ENCODE measurements at regions not wholly inside any gene's neighbourhood (a gene's known extent, or its start where the extent isn't known, plus 50 kb on each side); places are given as distances from the start of the nearest gene placed in this dataset.

DNA sequence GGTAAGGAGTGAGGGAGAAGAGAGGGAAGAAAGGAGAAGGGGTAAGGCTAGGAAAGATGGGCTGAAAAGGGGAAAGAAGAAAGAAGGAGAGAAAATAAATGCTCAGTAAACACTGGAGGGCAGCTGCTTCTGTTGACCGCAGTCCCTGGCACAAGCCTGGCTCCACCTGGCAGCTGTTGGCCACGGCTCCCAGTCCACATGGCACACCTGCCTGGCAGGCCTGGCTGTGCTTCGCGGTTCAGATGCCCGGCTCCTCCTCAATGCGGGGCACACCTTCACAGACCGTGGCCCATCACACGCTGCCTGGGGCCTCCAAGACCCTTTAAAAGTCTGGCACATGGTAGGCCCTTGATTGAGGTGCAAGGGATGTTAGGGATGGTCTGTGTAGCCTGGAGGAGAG lies 516.8 kb upstream of the PROK2 start:
- DNase-seq (ENCODE audit: extremely low spot score, insufficient read length, low read depth) (no peak), FAIRE-seq (no peak)

DNA sequence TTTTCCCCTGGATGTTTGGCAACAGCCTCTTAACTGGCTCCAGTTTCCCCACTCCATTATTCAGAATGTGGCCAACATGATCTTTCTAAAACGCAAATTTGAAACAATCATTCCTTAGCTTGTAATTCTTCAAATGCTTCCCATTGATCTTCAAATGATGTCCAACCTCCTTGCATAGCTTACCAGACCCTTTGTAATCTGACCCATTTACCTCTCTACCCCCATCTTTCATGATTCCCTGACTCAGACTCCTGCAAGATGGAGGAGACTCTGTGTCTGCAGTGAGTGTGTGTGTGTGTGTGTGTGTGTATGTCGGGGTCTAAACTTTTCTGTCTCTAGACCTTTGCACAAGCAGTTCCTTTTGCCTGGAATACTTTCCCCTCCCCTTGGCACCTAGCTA lies 515.7 kb upstream of the PROK2 start:
- DNase-seq (ENCODE audit: extremely low spot score, insufficient read length, low read depth) (no peak), FAIRE-seq (no peak)

DNA sequence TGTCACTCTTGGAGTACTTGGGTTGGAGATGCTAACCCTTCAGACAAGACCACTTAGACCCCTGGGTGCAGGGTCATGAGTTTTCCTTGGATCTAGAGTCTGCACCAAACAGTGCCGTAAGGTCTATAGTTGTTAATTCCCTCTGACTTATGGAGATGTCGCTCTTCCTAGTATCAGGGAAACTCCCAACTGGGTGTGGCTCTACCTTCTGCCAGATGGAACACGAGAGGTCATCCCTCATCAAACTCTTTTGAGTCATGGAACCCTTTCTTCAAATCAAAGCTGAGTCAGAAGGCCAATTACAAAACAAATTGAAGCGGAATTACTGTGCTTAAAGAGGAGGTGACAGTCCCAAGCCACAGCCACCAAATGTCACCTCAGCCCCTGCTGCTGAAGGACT lies 514.9 kb upstream of the PROK2 start:
- no peak for DNase-seq (ENCODE audit: extremely low spot score, insufficient read length, low read depth)
- FAIRE-seq: no peak

DNA sequence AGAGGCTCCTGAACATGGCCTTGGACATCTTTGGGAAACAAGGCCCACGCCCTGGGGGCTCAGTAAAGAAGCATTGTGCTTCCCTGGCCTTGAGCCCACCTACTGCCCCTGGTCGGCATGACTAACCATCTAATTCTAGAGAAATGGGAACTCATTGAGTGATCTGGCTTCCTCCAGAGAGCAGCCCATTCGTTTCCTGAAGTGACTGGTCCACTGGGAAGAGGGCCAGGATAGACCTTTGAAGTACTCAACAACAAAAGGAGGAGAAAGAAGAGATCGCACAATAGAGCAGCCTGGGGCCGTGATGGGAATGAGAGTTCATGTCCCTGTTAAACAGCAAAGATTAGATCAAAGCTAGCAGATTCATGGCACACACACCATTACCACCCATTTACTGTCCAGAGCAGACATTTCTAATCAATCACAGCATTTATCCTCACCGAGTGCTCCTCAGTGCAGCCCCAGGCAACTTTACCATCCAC lies 514.4 kb upstream of the PROK2 start:
- DNase-seq (ENCODE audit: extremely low spot score, insufficient read length, low read depth) (no peak), FAIRE-seq (no peak)

DNA sequence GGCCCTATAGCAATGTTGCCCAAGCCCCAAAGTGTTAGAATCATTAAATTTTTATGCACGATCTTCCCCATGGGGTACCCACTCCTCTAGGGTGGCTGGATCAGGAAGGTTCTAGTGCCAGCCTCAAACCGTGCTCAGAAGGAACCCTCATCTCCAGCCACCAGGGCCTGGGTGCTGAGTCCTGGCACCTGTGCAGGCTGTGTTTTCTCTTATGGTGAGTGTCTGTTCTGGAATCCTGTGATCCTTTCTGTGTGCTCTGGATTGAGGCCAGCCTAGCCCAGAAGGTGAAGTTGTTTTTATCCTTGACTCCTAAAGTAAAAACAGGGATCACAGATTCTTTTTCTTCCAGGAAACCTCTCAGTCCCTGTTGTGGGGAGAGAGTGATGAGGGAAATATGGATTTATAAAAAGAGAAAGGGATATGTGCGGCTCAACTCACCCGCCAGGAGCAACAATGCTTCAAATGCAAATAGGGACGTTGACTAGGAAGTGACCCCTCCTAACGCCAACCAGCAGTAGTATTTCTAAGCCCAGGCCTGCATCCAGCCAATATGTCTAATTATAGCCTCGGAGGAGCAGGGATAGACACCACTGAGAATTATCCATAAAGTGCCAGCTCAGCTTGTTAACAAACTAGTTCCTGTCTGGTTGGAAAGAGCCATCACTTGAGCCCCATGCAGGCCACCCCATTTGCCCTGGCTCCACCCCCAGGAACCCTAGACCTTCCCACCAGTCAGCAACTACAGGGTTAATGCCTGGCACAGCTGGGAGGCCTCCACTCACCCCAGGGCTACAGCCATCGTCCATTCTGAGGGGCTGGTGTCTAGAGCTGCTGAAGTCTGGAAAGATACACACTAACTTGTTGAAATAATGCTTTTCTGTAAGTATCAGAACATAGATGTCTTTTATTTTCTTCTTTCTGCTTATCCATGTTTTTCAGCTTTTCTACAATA lies 513.5 kb upstream of the PROK2 start:
- FAIRE-seq (no peak), DNase-seq (ENCODE audit: extremely low spot score, insufficient read length, low read depth) (no peak)

DNA sequence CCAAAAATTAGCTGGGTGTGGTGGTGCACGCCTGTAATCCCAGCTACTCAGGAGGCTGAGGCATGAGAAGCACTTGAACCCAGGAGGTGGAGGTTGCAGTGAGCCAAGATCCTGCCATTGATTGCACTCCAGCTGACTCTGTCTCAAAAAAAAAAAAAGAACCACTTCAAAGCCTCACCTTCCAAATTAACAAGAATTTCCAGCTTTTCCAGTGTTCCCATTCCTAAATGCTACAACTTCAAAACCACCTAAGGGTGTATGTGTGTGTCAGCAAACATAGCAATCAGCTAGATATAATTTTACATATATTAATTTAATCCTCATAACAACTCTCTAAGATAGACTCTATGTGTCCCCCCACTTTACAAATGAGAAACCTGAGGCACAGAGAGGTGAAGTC lies 512.5 kb upstream of the PROK2 start:
- DNase-seq (ENCODE audit: extremely low spot score, insufficient read length, low read depth) (no peak), FAIRE-seq (no peak)

DNA sequence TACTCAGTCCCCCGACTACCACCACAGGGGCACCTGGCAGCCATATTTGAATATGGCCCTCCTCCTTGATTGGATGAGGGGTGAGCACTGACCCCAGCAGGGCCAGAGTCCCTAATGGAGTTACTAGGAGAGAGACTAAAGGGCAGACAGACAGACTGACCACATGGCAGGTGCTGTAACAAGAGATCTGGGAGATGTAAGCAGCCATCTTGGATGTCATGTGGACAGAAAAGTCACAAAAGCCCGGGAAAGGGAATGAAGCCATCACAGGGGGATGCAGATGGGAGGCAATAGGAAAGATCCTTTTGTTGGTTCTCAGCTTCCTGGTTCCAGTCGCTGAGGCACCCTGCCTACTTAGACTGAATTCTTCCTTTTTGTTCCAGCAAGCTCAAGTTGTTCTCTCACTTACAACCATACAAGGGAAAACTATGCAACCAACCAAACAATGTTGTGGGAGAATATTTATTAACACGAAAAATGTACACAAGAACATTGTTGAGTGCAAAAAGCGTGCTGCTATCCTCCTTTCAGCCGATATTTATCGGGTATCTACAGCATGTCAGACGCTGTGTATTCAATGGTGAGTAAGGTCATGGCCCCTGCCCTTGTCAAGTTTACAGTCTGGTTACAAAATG lies 511.6 kb upstream of the PROK2 start:
- DNase-seq (ENCODE audit: extremely low spot score, insufficient read length, low read depth) (no peak), FAIRE-seq (no peak)

DNA sequence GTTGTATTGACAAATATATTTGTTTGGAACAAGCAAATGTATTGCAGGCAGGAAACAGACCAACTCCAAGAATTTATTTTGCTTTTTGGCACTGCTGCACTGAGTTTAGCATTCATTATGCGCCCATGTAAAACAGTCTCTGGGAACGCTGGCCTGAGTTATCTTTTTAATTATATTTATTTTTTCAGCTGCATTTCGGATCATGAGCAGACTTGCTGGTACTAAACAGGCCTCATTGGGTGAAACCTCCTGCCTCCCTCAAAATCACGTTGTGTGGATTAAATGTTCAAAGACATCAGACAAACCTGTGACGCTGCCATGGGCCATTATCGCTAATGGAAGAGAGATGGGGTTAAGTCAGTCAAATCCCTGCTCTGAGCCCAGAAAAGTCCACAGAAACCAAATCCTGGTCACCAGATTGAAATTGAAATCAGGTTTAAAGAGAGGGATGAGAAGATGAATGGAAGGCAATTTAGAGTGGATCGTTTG lies 511.1 kb upstream of the PROK2 start:
- FAIRE-seq: no peak
- DNase-seq (ENCODE audit: extremely low spot score, insufficient read length, low read depth): no peak

DNA sequence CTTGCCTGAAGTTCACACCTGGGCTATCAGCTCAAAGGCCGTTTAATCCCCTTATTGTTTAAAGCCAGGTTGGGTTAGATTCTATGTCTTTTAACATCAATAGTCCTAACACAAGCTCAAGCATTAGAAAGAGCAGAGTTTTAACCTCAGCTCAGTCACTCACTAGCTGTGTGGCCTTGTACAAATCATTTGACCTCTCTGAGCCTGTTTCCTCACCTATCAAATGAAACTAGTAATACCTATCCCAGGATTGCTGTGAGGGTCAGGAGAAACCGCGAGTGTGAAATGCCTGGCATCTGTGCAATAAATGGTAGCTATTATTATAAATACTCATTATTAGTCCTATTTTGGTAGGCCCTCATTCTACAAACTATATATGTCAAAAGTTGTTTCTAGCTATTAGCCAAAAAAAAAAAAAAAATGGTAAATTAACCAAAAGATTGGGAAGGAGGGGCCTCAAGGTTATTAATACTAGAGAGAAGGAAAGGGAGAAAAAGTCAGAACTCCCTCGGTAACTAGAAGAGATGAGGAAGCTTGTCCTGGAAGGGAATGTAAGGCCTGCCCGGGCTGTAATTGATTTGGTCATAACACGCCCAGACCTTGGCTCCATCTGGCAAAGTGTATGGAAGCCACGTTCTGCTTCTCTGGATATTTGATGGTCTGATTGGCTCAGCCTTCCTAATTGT lies 510.5 kb upstream of the PROK2 start:
- FAIRE-seq: no peak
- no peak for DNase-seq (ENCODE audit: extremely low spot score, insufficient read length, low read depth)

DNA sequence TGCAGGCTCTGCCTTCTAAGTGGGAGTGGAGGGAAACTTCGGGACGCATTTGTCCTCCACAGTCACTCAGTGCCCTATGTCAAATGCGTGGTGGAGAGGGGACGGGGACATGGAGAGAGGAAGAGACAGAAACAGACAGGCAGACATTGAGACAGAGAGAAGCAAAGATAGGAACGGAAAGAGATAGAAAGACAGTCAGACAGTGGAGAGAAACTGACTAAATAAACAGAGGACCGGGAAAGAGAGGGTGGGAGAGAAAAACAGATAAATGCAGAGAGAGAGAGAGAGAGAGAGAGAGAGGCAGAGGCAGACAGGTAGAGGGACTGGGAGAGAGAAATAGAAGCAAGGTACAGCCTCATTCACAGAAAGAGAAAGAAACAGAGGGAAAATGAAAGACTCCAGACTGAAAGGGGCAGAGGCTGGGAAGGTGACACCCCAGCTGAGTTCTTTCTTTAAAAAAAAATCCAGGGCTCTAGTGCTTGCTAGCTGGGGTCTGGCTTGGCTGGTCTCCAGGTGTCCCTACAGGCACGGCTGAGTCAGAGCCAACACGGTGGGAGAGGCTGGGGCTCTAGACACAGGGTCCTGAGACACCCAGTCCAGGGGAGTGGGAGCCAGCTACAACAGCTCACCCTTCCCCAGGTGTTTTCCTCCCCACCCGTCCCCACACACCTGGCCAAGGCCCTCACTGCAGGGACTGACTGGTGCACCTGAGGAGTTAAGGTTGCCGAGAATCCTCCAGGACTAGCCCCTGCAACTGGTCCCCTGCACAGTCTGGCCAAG lies 506.1 kb upstream of the PROK2 start:
- FAIRE-seq: peak; percentile 55
- DNase-seq (ENCODE audit: extremely low spot score, insufficient read length, low read depth): no peak

DNA sequence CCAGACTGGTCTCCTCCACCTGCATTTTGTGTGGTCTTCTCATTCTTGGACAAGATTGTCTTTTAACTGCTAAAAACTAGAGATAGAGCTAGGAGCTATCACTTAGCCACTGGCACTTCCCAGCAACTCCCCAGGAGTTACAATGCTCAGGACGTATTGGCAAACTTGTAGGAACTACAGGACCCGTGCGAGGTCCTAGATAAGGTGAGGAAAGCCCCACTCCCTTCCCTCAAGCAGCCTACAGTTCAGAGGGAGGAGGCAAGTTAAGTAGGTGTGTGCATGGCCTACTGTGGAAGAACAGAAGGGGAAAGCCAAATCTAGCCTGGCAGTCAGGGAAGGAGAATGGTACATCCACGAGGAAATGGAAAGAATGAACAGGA lies 504.7 kb upstream of the PROK2 start:
- FAIRE-seq: no peak
- DNase-seq (ENCODE audit: extremely low spot score, insufficient read length, low read depth): no peak

DNA sequence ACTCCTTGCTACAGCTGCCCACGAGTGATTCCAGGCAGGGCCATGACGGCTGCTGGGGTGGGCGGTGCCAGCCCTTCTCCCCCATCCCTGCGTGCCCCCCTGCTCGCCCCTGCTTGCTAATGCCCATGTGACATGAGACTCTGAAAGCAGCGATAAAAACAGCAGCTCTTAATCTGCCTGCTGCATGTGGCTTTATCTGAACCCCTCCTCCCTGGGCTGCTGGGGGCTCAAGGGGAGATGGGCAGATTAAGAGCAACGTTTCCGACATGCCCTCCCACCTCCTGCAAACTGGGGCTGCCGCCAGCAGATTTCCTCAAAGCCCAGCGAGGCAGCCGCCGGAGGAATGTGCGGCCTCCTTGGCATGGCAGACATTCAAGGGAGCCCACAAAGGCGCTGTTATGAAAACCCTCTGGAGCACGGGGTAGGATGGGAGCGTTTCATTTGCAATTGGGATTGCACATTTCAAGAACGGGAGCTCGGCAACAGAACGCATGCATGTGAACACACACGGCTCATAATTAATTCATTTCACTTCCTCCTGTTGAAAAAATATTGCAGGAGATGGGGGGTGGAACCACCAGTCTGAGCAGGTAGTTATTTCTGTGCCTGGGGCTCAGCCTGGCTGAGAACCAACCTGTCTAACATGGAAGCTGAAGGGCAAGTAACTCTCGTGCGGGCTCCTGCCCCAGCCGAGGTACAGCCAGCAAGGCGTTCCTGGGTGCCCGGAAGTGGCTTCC lies 504.2 kb upstream of the PROK2 start:
- FAIRE-seq: peak; percentile 62
- no peak for DNase-seq (ENCODE audit: extremely low spot score, insufficient read length, low read depth)

DNA sequence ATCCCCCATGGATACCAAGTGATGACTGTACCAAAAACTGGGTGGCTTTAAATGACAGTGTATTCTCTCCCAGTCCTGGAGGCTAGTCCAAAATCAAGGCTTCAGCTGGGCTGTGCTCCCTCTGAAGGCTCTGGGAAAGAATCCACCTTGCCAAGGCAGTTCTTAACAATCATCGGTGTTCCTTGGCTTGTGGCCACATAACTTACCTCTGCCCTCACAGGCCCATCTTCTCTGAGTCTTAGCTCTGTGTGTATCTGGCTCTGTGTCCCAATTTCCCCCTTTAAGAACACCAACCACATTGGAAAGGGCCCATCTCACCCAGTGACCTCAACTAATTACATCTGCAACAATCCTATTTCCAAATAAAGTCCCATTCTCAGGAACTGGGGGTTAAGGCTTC lies 503.0 kb upstream of the PROK2 start:
- no peak for FAIRE-seq
- no peak for DNase-seq (ENCODE audit: extremely low spot score, insufficient read length, low read depth)

DNA sequence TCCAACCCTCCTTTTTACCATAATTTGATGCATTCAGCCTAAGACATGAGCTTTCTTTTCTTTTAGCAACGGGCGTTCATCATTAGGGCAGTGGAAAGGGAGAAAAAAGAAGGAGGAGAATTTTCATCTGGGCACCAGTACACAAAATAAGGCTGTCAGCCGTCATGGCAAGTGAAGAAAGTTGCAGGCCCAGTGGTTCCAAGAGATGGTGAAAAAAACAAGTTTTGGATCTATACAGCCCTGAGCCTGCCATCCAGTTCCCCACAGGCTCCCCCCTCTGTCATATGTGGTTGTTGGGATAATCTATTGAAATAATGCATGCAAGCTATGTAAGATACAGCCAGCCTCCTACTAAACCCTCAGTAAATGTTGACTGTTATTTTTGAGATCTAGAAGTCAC lies 500.6 kb upstream of the PROK2 start:
- no peak for FAIRE-seq
- DNase-seq (ENCODE audit: extremely low spot score, insufficient read length, low read depth): no peak

DNA sequence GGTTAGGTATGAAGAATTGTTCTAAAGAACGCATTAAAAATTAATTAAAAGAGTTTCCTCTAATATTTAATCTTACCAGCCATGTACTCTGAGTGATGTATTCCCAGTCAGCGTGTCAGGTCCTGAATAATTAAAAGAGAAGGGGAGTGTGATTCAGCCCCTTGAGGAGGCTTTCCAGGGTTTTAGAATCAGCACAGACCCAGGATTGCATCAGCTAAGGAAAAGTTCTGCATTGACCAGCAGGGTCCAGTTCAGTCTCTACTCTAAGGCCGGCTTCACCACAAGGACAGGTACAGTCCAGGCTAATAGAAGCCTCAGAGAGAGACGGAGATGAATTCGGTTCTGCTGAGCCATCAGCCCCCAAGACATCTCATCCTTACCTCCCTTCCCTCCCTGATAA lies 499.5 kb upstream of the PROK2 start:
- FAIRE-seq (no peak), DNase-seq (ENCODE audit: extremely low spot score, insufficient read length, low read depth) (no peak)

DNA sequence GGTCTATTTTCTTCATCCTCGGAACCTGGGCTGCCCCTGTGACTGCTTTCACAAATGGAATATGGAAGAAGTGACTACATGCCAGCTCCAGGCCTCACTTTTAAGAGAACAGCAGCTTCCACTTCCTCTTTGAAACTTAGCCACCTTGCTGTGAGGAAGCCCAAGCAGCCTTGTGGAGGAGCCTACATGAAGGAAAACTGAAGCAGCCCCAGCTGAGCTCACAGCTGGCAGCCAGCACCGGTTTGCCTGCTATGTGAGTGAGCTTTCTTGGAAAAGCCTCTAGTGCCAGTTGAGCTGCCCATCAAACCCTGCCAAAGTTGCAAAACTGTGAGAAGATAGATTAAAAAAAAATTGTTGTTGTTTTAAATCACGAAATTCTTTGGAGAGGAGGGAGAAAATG lies 498.0 kb upstream of the PROK2 start:
- no peak for DNase-seq (ENCODE audit: extremely low spot score, insufficient read length, low read depth)
- FAIRE-seq: no peak

DNA sequence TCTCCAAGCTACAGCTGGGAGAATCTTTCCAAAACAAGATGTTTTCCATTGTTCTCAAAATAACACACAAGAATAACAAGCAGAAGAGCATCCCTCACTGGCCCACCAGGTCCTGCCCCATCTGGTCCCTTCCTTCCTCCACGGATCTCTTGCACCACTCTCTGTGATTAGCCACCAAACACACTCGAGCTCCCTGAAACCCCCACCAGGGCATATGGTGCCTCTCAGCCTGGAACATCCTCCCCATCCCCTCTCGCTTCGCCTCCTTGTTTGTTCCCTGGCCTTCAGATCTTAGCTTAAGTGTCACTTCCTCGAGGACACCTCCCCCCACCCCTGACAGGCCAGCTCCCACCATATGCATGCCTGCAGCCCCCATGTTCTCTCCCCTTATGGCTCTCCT lies 496.6 kb upstream of the PROK2 start:
- DNase-seq (ENCODE audit: extremely low spot score, insufficient read length, low read depth) (no peak), FAIRE-seq (no peak)

DNA sequence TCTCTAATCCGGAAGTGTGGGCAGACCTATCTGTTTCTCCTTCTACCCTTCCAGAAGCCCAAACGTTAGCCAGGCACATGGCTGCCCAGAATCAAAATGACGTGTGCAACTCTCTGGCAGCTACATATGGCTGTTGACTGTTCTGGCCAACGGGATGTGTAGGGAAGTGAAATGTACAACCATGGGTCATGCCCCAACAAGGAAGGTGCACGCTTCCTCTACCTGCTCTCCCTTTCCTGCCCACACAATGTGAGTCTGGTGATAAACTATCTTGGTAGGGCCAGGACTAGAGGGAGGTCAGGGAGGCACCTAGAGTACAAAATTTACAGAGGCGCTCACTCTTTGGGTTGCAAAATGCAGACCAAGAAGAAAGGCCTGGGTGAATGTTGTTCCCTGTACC lies 495.9 kb upstream of the PROK2 start:
- peak; percentile 5 for FAIRE-seq
- DNase-seq (ENCODE audit: extremely low spot score, insufficient read length, low read depth): no peak

DNA sequence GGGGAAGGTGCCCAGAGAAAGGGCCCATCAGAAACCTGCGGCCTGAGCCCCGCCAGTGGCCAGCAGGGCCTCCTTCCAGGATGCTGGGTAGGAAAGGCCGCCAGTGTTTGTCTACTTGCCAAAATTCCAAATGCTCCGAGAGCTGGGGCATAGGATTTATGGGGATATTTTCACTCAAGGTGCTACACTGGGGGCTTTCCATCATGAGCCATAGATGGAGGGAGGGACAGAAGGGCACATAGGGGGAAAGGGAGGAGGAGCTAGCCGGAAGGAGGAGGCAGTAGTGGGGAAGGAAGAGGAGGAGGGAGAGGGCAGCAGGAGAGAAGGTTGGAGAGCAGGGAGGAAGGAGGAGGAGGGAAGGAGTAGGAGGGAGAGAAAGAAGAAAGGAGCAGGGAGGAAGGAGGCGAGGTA lies 494.7 kb upstream of the PROK2 start:
- FAIRE-seq: no peak
- DNase-seq (ENCODE audit: extremely low spot score, insufficient read length, low read depth): no peak

All from GM18507 (cell line).